PC-9 (cell line): ENCODE measurements at regions not wholly inside any gene's neighbourhood (a gene's known extent, or its start where the extent isn't known, plus 50 kb on each side); places are given as distances from the start of the nearest gene placed in this dataset.

Source experiments
- BruUV-seq: library from RNA; stranded (reverse); fragments of 400-500 nt; replicated peaks from 2 replicates; lab custom pipeline; 2021; lab: Mats Ljungman, UMichigan
- CTCF ChIA-PET: fragments of 300-600 bp; sonication (Branson Sonifier 250); formaldehyde crosslinking; loops from one replicate; lab custom pipeline; 2022; ENCODE audit warnings: antibody characterized with exemption; lab: Charles Lee
- POLR2A ChIA-PET: fragments of 300-600 bp; sonication (Branson Sonifier 250); formaldehyde crosslinking; loops from one replicate; lab custom pipeline; 2022; ENCODE audit warnings: antibody characterized with exemption; ENCODE audit not compliant: unreplicated experiment; lab: Charles Lee
- DNase-seq, 2 experiments: peaks; one replicate each; pipeline versions ENCODE4 v3.0.0 to v3.0.0-alpha.2; 2015 to 2022; ENCODE audit warnings: mixed read lengths in 1 of 2
- H2AFZ ChIP-seq: fragments of 200-600 bp; sonication (generic); 2 replicates; pipeline ENCODE4 v1.8.1; 2017; ENCODE audit warnings: antibody characterized with exemption
- H3F3A ChIP-seq: fragments of 200-600 bp; sonication (generic); 2 replicates; pipeline ENCODE4 v1.8.1; 2017; ENCODE audit warnings: antibody characterized with exemption, mild to moderate bottlenecking, low read depth; ENCODE audit not compliant: insufficient read depth
- H3K27ac ChIP-seq: fragments of 200-600 bp; sonication (generic); 2 replicates; pipeline ENCODE4 v1.6.1; 2016; ENCODE audit warnings: mixed run types
- H3K27me3 ChIP-seq: fragments of 200-600 bp; sonication (generic); 2 replicates; pipeline ENCODE4 v1.6.1; 2016; ENCODE audit warnings: low read depth, mixed run types; ENCODE audit not compliant: insufficient read depth
- H3K36me3 ChIP-seq: fragments of 200-600 bp; sonication (generic); 2 replicates; pipeline ENCODE4 v1.6.1; 2016; ENCODE audit warnings: low read depth, mixed run types
- H3K4me1 ChIP-seq: fragments of 200-600 bp; sonication (generic); replicated peaks from 2 replicates; pipeline ENCODE4 v1.6.1; 2016; ENCODE audit warnings: mixed run types; ENCODE audit not compliant: insufficient read depth
- H3K4me2 ChIP-seq: fragments of 200-600 bp; sonication (generic); 2 replicates; pipeline ENCODE4 v1.6.1; 2017; ENCODE audit warnings: mixed run types
- H3K4me3 ChIP-seq: fragments of 200-600 bp; sonication (generic); 2 replicates; pipeline ENCODE4 v1.6.1; 2016; ENCODE audit warnings: mixed run types
- H3K79me2 ChIP-seq: fragments of 200-600 bp; sonication (generic); 2 replicates; pipeline ENCODE4 v1.6.1; 2017; ENCODE audit warnings: low read depth, mixed run types
- H3K9me2 ChIP-seq: fragments of 200-600 bp; sonication (generic); 2 replicates; pipeline ENCODE4 v1.8.1; 2017; ENCODE audit warnings: mild to moderate bottlenecking; ENCODE audit not compliant: insufficient read depth
- H3K9me3 ChIP-seq: fragments of 200-600 bp; sonication (generic); 2 replicates; pipeline ENCODE4 v1.8.1; 2016; ENCODE audit warnings: low read depth; ENCODE audit not compliant: insufficient read depth
- H4K20me1 ChIP-seq: fragments of 200-600 bp; sonication (generic); 2 replicates; pipeline ENCODE4 v1.8.1; 2017; ENCODE audit not compliant: insufficient read depth
- CTCF ChIP-seq: fragments of 200-600 bp; sonication (generic); conservative IDR thresholded peaks from 2 replicates; pipeline ENCODE4 v1.6.1; 2017; ENCODE audit warnings: mixed run types, antibody characterized with exemption, mild to moderate bottlenecking, moderate library complexity
- EZH2 ChIP-seq: fragments of 200-600 bp; sonication (generic); IDR thresholded peaks from 2 replicates; pipeline ENCODE4 v1.8.0; 2017; ENCODE audit warnings: antibody characterized with exemption, low read depth
- intact Hi-C: fragments of 100-400 bp; cut with micrococcal nuclease; formaldehyde crosslinking; loops from one replicate; pipeline ENCODE4 v1.10.0; 2022; ENCODE audit not compliant: unreplicated experiment

- TF ChIP-seq CTCF (no peak), EZH2 (no peak)
- Histone ChIP-seq H3K9me3 (no peaks in the 10 kb centered on the region), H3K27me3 (no peaks in the 10 kb centered on the region), H2AFZ (0 out of 2 replicates have a peak overlapping the region, but pooled peaks have one; percentile 25), H3K79me2 (no peaks in the 10 kb centered on the region), H3K4me2 (no peak overlapping the region), H3K36me3 (no peaks in the 10 kb centered on the region), H3K27ac (no peak overlapping the region), H3F3A (no peaks in the 10 kb centered on the region), H4K20me1 (no peaks in the 10 kb centered on the region), H3K9me2 (no peaks in the 10 kb centered on the region; the same call in 1 of the 2 replicates), H3K4me3 (no peak overlapping the region), H3K4me1 (no peaks in the 10 kb centered on the region)
- CTCF ChIA-PET, result no interaction called here
- POLR2A ChIA-PET, result no interaction called here
- no TSS peak for BruUV-seq
- intact Hi-C loops, result no loop called here
- no peak for DNase-seq
These were observed 106.1 kb downstream of the DSEL start for GRCh38 chr18:67410075-67411070.

- ChIA-PET CTCF (no interaction called here), POLR2A (no interaction called here)
- Histone ChIP-seq H3K4me3 (no peak overlapping the region), H3K27me3 (no peaks in the 10 kb centered on the region), H4K20me1 (no peaks in the 10 kb centered on the region), H3K4me1 (no peaks in the 10 kb centered on the region), H3F3A (no peaks in the 10 kb centered on the region), H3K36me3 (no peaks in the 10 kb centered on the region), H2AFZ (no peak overlapping the region), H3K4me2 (no peak overlapping the region), H3K79me2 (no peaks in the 10 kb centered on the region), H3K9me2 (no peaks in the 10 kb centered on the region; the same call in 1 of the 2 replicates), H3K27ac (no peak overlapping the region), H3K9me3 (no peaks in the 10 kb centered on the region)
- no peak for TF ChIP-seq CTCF
- intact Hi-C loops, result no loop called here
- no peak for DNase-seq
- no TSS peak for BruUV-seq
These were observed 108.3 kb downstream of the DSEL start for GRCh38 chr18:67408240-67408639.

GRCh38 chr18:67406714-67407113 lies 109.8 kb downstream of the DSEL start:
- BruUV-seq, result no TSS peak
- Histone ChIP-seq H3K36me3 (no peaks in the 10 kb centered on the region), H3K9me3 (no peaks in the 10 kb centered on the region), H3F3A (no peaks in the 10 kb centered on the region), H3K27me3 (no peaks in the 10 kb centered on the region), H2AFZ (no peak overlapping the region), H3K79me2 (no peaks in the 10 kb centered on the region), H3K4me2 (no peak overlapping the region), H3K4me3 (no peak overlapping the region), H3K4me1 (no peaks in the 10 kb centered on the region), H3K9me2 (no peaks in the 10 kb centered on the region; the same call in 1 of the 2 replicates), H3K27ac (no peak overlapping the region), H4K20me1 (no peaks in the 10 kb centered on the region)
- ChIA-PET CTCF (no interaction called here), POLR2A (no interaction called here)
- DNase-seq, result no peak
- TF ChIP-seq CTCF (no peak), EZH2 (no peak)
- intact Hi-C loops, result no loop called here
